Fibroblast of the aortic adventitia (primary cell): ENCODE measurements at regions not wholly inside any gene's neighbourhood (a gene's known extent, or its start where the extent isn't known, plus 50 kb on each side); places are given as distances from the start of the nearest gene placed in this dataset.

Source experiments
- DNase-seq: peaks from one replicate; pipeline ENCODE4 v3.0.0-alpha.2; 2010; ENCODE audit warnings: low read depth
- H3K4me3 ChIP-seq: 2 replicates; pipeline ENCODE4 v1.5.1; 2011; ENCODE audit warnings: low read depth, mild to moderate bottlenecking, control low read depth, low read length, moderate library complexity
- CTCF ChIP-seq: IDR thresholded peaks from 2 replicates; pipeline ENCODE4 v1.5.1; 2011; ENCODE audit warnings: mild to moderate bottlenecking, low read length, control low read depth, inconsistent platforms; ENCODE audit not compliant: insufficient read depth

- DNase-seq, result no peak
- no peak overlapping the region for H3K4me3 ChIP-seq
- no peak for TF ChIP-seq CTCF
These were observed 217.0 kb downstream of the METTL4 start for GRCh38 chr18:2354292-2354691.

- DNase-seq, result no peak
- no peak overlapping the region for H3K4me3 ChIP-seq
- no peak for TF ChIP-seq CTCF
These were observed 214.4 kb downstream of the METTL4 start for GRCh38 chr18:2356906-2357305.

GRCh38 chr18:2360861-2361260 lies 210.4 kb downstream of the METTL4 start:
- DNase-seq, result no peak
- no peak for TF ChIP-seq CTCF
- H3K4me3 ChIP-seq, result no peak overlapping the region

GRCh38 chr18:2368102-2368501 lies 203.2 kb downstream of the METTL4 start:
- no peak for TF ChIP-seq CTCF
- H3K4me3 ChIP-seq, result no peak overlapping the region
- no peak for DNase-seq

GRCh38 chr18:2376707-2377106 lies 194.6 kb downstream of the METTL4 start:
- no peak for DNase-seq
- no peak overlapping the region for H3K4me3 ChIP-seq
- no peak for TF ChIP-seq CTCF

- no peak overlapping the region for H3K4me3 ChIP-seq
- no peak for TF ChIP-seq CTCF
- DNase-seq, result no peak
These were observed 191.2 kb downstream of the METTL4 start for GRCh38 chr18:2380101-2380500.

GRCh38 chr18:2381539-2381938 lies 189.8 kb downstream of the METTL4 start:
- no peak for TF ChIP-seq CTCF
- DNase-seq, result no peak
- H3K4me3 ChIP-seq, result no peak overlapping the region
